ENCODE measurements at regions not wholly inside any gene's neighbourhood (a gene's known extent, or its start where the extent isn't known, plus 50 kb on each side); places are given as distances from the start of the nearest gene placed in this dataset.

GRCh38 chr12:131369094-131369845 is 341.6 kb upstream of the SFSWAP start:
- 91 to 92% methylated on average over 18 of the region's 18 CpGs for WGBS, 2 donors
- intact Hi-C loops (cut with DNase I; ENCODE audit: low total_unique reads) = no loop called here
- DNase-seq (ENCODE audit: low spot score in 2 of 2) = peak in 1 of 2 donors; percentile 81
- no peak for TF ChIP-seq POLR2A (IDR thresholded peaks at IDR 0.05)
- TF ChIP-seq CTCF (IDR thresholded peaks at IDR 0.05) = no peak
- no peak overlapping the region for H3K4me3 ChIP-seq (ENCODE audit: low read depth, poor library complexity, severe bottlenecking)

- intact Hi-C loops (cut with DNase I; ENCODE audit: low total_unique reads) = no loop called here
- WGBS, 2 donors = 89 to 90% methylated on average over 7 to 8 of the region's 8 CpGs
- DNase-seq (ENCODE audit: low spot score in 2 of 2) = no peak
- no peak overlapping the region for H3K4me3 ChIP-seq (ENCODE audit: low read depth, poor library complexity, severe bottlenecking)
- TF ChIP-seq POLR2A (IDR thresholded peaks at IDR 0.05) (no peak), CTCF (IDR thresholded peaks at IDR 0.05) (no peak)
Measured at GRCh38 chr12:131370321-131370720, 340.6 kb upstream of the SFSWAP start.

- no peak overlapping the region for H3K4me3 ChIP-seq (ENCODE audit: low read depth, poor library complexity, severe bottlenecking)
- intact Hi-C loops (cut with DNase I; ENCODE audit: low total_unique reads) = no loop called here
- WGBS, 2 donors = 78% methylated on average over 10 to 11 of the region's 11 CpGs
- TF ChIP-seq CTCF (IDR thresholded peaks at IDR 0.05) (no peak), POLR2A (IDR thresholded peaks at IDR 0.05) (no peak)
- peak in 1 of 2 donors; percentile 79 for DNase-seq (ENCODE audit: low spot score in 2 of 2)
Measured at GRCh38 chr12:131370791-131371347, 340.0 kb upstream of the SFSWAP start.

GRCh38 chr12:131371401-131372170 is 339.3 kb upstream of the SFSWAP start:
- H3K4me3 ChIP-seq (ENCODE audit: low read depth, poor library complexity, severe bottlenecking) = no peak overlapping the region
- peak in 1 of 2 donors; percentile 86 for DNase-seq (ENCODE audit: low spot score in 2 of 2)
- 39 to 40% methylated on average over 16 of the region's 16 CpGs for WGBS, 2 donors
- intact Hi-C loops (cut with DNase I; ENCODE audit: low total_unique reads) = no loop called here
- TF ChIP-seq POLR2A (IDR thresholded peaks at IDR 0.05) (no peak), CTCF (IDR thresholded peaks at IDR 0.05) (no peak)

- peak in 1 of 2 donors; percentile 83 for DNase-seq (ENCODE audit: low spot score in 2 of 2)
- intact Hi-C loops (cut with DNase I; ENCODE audit: low total_unique reads) = no loop called here
- 34 to 39% methylated on average over 8 of the region's 8 CpGs for WGBS, 2 donors
- no peak for TF ChIP-seq POLR2A (IDR thresholded peaks at IDR 0.05)
- no peak for TF ChIP-seq CTCF (IDR thresholded peaks at IDR 0.05)
- H3K4me3 ChIP-seq (ENCODE audit: low read depth, poor library complexity, severe bottlenecking) = no peak overlapping the region
Measured at GRCh38 chr12:131372171-131372475, 338.8 kb upstream of the SFSWAP start.

All from lower leg skin (tissue), 4 donors.